D721Med (cell line): ENCODE measurements at regions not wholly inside any gene's neighbourhood (a gene's known extent, or its start where the extent isn't known, plus 50 kb on each side); places are given as distances from the start of the nearest gene placed in this dataset.

Source experiments
- DNase-seq: peaks from one replicate; pipeline ENCODE4 v3.0.0; 2011; ENCODE audit warnings: low spot score; ENCODE audit not compliant: insufficient read length
- FAIRE-seq: peaks from 2 replicates; lab custom pipeline; 2011; peaks lifted over from hg19 to GRCh38; lab: Jason Lieb, UNC
- TF ChIP-seq, protein P1 (sequence below): IDR thresholded peaks from 2 replicates; pipeline ENCODE4 v1.5.1; 2012; ENCODE audit warnings: mild to moderate bottlenecking, control low read depth; ENCODE audit not compliant: insufficient read depth; ENCODE audit errors: missing control alignments

DNA sequence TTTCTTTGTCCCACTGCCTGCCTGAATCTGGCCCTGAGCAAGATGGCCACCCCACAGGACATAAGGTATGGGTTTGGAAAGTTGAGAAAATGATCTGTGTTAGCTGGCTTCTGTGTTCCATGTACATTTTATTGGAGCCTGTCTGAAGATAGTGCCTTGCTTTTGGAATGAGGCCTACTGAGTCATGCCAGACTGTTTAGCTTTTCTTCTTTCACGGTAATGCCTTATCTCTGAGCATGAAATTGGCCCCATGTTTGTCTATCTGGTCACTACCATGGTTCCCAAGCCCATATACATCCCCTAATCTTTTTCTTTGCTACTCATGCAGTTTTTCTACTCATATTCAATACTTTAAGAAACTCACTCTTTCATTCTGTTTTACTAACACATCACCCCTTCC, 85.1 kb upstream of the LMO4 start:
- TF ChIP-seq, protein P1, sequence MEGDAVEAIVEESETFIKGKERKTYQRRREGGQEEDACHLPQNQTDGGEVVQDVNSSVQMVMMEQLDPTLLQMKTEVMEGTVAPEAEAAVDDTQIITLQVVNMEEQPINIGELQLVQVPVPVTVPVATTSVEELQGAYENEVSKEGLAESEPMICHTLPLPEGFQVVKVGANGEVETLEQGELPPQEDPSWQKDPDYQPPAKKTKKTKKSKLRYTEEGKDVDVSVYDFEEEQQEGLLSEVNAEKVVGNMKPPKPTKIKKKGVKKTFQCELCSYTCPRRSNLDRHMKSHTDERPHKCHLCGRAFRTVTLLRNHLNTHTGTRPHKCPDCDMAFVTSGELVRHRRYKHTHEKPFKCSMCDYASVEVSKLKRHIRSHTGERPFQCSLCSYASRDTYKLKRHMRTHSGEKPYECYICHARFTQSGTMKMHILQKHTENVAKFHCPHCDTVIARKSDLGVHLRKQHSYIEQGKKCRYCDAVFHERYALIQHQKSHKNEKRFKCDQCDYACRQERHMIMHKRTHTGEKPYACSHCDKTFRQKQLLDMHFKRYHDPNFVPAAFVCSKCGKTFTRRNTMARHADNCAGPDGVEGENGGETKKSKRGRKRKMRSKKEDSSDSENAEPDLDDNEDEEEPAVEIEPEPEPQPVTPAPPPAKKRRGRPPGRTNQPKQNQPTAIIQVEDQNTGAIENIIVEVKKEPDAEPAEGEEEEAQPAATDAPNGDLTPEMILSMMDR, result no peak
- DNase-seq, result no peak
- no peak for FAIRE-seq

DNA sequence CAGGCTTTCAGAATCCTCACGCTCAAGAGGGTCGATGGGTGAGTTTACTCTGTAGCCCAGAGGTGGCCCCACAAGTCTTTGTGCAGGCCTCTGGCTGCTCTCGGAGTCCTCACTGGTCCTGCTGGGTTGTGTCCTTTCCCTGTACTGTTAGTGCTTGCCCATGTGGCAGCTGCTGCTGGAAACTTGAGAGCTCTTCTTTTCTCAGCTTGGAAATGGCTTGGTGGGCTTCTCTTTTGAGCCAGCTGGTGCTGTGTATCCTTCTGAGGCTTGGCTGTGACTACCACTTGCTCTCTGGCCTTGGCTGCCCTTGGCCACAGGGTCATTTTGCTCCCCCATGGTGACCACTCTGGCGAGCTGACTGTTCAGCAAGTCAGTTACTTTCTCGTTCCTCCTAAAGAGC, 82.2 kb upstream of the LMO4 start:
- FAIRE-seq (no peak), DNase-seq (no peak)
- TF ChIP-seq, protein P1, result no peak

DNA sequence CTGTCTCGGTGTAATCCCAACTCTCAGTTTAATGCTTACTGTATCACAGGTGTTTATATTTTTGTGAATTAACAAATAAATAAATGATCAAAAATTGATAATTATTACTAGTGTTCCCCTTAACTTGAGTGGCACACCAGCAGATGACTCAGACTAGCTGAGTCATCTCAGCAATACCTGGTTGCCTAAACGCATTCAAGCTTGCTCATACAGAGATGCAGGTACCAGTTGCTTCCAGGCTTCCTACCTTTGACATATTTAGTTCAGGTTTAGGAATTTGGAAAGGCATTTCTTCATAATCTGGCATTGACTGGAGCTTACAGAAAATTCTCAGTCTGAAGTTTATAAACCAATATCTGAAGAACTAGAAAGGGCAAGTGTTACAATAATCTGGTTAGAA, 78.9 kb upstream of the LMO4 start:
- DNase-seq (no peak), FAIRE-seq (no peak)
- TF ChIP-seq, protein P1, result no peak

DNA sequence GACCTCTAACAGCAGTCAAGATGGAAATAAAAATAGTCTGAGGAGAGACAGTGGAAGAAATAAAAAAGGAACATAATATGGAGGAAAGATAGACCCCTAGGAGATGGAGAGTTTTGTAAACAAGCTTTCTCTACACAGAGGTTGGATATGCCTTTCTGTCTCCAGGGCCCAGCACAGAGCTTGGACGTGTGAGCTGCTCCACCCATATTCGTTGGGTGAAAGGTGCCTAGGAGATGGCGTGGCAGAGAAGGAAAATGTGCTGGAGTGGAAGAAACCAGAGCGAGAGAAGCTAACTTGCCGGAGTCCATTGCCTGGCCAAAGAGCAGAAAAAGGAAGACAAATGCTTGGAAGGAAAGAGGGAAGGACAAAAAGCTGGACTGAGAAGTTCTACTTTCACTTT, 78.3 kb upstream of the LMO4 start:
- no peak for FAIRE-seq
- no peak for DNase-seq
- TF ChIP-seq, protein P1, result no peak

DNA sequence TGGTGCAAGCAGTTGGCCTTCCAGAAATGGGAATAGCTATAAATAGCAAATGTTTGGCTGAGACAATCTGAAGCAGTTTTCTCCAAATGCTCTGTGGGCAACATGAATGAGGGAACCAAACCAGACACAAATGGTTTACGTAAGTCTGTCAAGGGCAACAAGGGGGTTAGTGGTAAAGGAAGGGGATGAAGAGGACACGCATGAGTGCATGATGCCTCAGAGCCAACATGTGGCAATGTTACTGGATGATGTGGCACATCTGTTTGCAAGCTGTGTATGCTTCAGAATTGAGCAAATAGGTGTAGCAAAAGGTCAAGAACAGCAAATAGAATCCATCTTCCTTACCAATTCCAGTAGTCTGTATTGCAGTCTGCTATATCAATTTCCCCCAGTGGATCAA, 76.3 kb upstream of the LMO4 start:
- no peak for DNase-seq
- FAIRE-seq, result no peak
- TF ChIP-seq, protein P1, result no peak

DNA sequence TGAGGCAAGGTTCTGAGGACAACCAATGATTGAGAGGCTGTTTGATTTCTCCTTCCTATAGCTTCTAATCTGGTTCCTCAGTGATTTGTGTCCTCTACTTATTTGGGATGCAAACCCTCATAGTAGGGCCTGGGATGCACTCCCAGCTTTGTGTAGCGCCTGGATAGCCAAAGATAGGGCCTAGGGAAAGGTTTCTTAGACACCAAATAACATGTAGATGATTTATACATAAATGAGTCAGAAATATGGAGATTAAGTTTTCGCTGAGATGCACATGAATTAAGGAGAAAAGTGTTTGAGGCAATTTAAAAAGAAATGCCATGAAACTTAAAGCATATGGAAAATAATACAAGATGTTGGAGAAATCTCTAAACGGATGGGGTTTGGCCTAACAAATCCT, 66.0 kb upstream of the LMO4 start:
- no peak for FAIRE-seq
- DNase-seq, result no peak
- TF ChIP-seq, protein P1, result no peak

DNA sequence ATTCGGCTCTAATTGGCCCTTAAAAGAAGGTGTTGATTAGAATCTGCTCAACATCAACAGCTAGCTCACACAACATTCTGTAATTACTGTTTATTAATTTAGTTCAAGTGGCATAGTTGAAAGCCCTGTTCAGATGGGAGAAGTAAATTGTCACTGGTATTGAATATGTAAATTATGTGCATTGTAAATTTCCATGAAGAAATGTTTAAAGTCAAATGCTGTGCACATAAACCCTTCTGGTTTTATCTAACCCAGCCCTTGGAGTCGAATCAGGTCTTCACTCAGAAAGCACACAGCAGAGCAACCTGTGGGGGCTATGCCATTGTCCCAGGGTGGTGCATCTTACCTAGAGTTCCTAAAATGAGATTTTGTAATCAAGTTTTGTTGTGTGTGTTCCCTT, 65.4 kb upstream of the LMO4 start:
- no peak for DNase-seq
- TF ChIP-seq, protein P1, result no peak
- no peak for FAIRE-seq
